Ishikawa (cell line): ENCODE measurements at regions not wholly inside any gene's neighbourhood (a gene's known extent, or its start where the extent isn't known, plus 50 kb on each side); places are given as distances from the start of the nearest gene placed in this dataset.

Experiments used
- CEBPB ChIP-seq: IDR thresholded peaks from 2 replicates; pipeline ENCODE4 v1.6.1; 2012
- CREB1 ChIP-seq: IDR thresholded peaks from 2 replicates; pipeline ENCODE4 v1.6.1; 2012; ENCODE audit warnings: low read depth
- EGR1 ChIP-seq: IDR thresholded peaks from 2 replicates; pipeline ENCODE4 v1.6.1; 2012
- EP300 ChIP-seq: IDR thresholded peaks from 2 replicates; pipeline ENCODE4 v1.6.1; 2012; ENCODE audit warnings: borderline replicate concordance
- FOXM1 ChIP-seq: IDR thresholded peaks from 2 replicates; pipeline ENCODE4 v1.6.1; 2012; ENCODE audit warnings: low read depth, borderline replicate concordance
- MAX ChIP-seq: IDR thresholded peaks from 2 replicates; pipeline ENCODE4 v1.6.1; 2012
- NFIC ChIP-seq: IDR thresholded peaks from 2 replicates; pipeline ENCODE4 v1.6.1; 2012
- RAD21 ChIP-seq: IDR thresholded peaks from 2 replicates; pipeline ENCODE4 v1.6.1; 2012; ENCODE audit warnings: low read depth
- TAF1 ChIP-seq: IDR thresholded peaks from 2 replicates; pipeline ENCODE4 v1.6.1; 2012; ENCODE audit warnings: low read depth, mild to moderate bottlenecking
- TCF12 ChIP-seq: IDR thresholded peaks from 2 replicates; pipeline ENCODE4 v1.6.1; 2012; ENCODE audit warnings: low read depth
- TEAD4 ChIP-seq: IDR thresholded peaks from 2 replicates; pipeline ENCODE4 v1.6.1; 2012
- YY1 ChIP-seq: IDR thresholded peaks from 2 replicates; pipeline ENCODE4 v1.6.1; 2012; ENCODE audit warnings: low read depth
- ZBTB7A ChIP-seq: IDR thresholded peaks from 2 replicates; pipeline ENCODE4 v1.6.1; 2012; ENCODE audit warnings: low read depth
- TF ChIP-seq, protein P1 (sequence below): IDR thresholded peaks from 2 replicates; pipeline ENCODE4 v1.6.1; 2012
- TF ChIP-seq, protein P2 (sequence below): IDR thresholded peaks from 2 replicates; pipeline ENCODE4 v1.6.1; 2012; ENCODE audit warnings: low read depth, mild to moderate bottlenecking

DNA sequence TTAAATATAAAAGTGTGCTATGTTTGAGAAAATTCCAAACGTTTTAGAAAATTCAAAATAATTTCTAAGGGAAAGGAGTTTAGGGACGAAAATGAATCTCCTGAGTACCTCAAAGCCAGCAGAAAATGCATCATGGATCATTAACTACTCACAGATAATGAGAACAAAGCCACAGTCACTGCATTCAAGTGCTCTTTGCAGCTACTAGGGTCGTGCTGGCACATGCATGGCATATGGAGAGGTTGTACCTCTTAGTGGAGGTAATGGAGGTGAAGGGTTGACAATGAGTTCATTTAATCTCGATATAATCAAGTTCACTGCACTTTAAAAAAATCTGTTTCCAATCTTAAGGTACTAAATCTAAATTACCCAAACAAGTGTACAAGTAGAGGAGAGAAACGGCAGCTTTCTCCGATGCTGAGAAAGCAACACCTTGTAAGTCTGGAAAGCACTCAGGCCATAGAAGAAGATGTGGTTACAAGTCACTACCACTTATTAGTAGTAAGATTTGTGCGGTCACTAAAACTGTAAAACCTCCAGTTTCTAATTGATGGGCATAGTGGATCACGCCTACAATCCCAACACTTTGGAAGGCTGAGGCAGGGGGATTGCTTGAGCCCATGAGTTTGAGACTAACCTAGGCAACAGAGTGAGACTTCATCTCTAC is 261.1 kb upstream of the ANO3 start:
- no peak for TF ChIP-seq YY1
- TF ChIP-seq NFIC: no peak
- TF ChIP-seq CEBPB: no peak
- TF ChIP-seq TCF12: no peak
- TF ChIP-seq, protein P1, sequence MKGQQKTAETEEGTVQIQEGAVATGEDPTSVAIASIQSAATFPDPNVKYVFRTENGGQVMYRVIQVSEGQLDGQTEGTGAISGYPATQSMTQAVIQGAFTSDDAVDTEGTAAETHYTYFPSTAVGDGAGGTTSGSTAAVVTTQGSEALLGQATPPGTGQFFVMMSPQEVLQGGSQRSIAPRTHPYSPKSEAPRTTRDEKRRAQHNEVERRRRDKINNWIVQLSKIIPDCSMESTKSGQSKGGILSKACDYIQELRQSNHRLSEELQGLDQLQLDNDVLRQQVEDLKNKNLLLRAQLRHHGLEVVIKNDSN: no peak
- no peak for TF ChIP-seq CREB1
- TF ChIP-seq FOXM1: no peak
- TF ChIP-seq EGR1: no peak
- no peak for TF ChIP-seq RAD21

DNA sequence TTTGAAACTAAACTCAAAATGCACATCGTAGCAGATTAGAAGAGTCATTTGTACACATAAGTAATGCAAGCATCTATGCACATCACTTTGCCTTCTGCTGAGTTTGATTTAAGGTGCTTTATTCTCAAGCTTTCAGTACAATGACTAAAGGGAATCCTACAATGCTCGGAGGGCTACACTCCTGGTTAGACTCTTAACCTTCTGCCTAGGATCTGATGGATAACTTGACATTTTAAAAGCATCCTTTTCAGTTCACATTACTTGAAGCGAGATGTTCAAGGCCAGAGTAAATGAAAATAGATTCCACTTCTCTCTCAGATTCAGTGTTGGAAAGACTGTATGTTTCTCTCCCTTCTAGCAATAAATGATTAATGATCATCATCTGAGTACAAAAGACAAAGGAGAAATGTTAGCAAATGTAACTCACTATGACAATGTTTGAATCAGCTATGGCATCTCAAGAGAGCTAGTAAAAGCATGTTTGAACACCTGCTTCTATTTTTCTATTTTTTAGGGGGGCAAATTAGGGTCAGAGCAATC is 259.2 kb upstream of the ANO3 start:
- TF ChIP-seq NFIC (no peak), CEBPB (no peak), TAF1 (no peak), MAX (no peak), ZBTB7A (no peak), CREB1 (no peak), TCF12 (no peak), TEAD4 (no peak), FOXM1 (no peak), YY1 (no peak), RAD21 (no peak), EGR1 (no peak), EP300 (no peak)
- TF ChIP-seq, protein P2, sequence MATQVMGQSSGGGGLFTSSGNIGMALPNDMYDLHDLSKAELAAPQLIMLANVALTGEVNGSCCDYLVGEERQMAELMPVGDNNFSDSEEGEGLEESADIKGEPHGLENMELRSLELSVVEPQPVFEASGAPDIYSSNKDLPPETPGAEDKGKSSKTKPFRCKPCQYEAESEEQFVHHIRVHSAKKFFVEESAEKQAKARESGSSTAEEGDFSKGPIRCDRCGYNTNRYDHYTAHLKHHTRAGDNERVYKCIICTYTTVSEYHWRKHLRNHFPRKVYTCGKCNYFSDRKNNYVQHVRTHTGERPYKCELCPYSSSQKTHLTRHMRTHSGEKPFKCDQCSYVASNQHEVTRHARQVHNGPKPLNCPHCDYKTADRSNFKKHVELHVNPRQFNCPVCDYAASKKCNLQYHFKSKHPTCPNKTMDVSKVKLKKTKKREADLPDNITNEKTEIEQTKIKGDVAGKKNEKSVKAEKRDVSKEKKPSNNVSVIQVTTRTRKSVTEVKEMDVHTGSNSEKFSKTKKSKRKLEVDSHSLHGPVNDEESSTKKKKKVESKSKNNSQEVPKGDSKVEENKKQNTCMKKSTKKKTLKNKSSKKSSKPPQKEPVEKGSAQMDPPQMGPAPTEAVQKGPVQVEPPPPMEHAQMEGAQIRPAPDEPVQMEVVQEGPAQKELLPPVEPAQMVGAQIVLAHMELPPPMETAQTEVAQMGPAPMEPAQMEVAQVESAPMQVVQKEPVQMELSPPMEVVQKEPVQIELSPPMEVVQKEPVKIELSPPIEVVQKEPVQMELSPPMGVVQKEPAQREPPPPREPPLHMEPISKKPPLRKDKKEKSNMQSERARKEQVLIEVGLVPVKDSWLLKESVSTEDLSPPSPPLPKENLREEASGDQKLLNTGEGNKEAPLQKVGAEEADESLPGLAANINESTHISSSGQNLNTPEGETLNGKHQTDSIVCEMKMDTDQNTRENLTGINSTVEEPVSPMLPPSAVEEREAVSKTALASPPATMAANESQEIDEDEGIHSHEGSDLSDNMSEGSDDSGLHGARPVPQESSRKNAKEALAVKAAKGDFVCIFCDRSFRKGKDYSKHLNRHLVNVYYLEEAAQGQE: no peak
- TF ChIP-seq, protein P1: no peak

- TF ChIP-seq TEAD4 (no peak), RAD21 (no peak), FOXM1 (no peak)
- TF ChIP-seq, protein P2: no peak
Measured at GRCh38 chr11:26073646-26074045, 258.3 kb upstream of the ANO3 start.

DNA sequence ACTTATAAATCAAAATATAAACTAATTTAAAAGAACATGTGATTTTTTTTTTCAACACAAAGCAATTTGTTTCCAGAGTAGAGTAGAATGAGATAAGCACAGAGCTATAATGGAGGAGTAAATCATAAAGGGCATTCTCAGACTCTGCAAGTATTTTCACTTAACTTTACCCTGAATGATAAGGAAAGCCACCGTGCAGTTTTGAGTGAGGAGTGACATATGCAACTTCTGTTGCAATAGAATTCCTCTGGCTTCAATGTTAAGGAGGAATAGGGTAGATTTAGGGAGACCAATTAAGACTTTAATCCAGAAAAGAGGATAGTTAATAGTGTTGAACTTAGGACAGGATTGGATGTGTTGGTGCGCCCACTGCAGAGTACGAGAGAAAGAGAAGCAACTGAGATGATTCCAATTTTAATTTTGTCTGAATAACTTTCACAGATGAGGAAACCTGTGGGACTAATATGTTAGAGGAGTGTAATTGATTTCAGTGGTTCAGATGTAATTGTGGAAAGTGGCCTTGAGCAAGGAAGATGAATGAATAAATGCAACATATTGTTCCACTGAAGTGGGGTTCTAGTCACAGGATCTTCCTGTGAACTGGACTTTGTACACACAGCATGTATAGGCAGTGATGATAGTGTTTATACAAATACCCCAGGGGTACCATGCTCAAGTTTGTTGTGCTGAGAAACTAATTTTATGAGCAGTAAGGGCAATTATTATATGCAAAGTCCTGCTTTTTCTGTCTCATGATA is 255.5 kb upstream of the ANO3 start:
- TF ChIP-seq, protein P1: no peak
- no peak for TF ChIP-seq FOXM1
- TF ChIP-seq EP300: no peak
- no peak for TF ChIP-seq TCF12
- TF ChIP-seq NFIC: no peak
- no peak for TF ChIP-seq CEBPB
- TF ChIP-seq, protein P2: no peak
- TF ChIP-seq TEAD4: no peak
- TF ChIP-seq RAD21: no peak
- no peak for TF ChIP-seq MAX
- TF ChIP-seq CREB1: no peak
- no peak for TF ChIP-seq TAF1
